CD14-positive monocyte (primary cell): ENCODE measurements at regions not wholly inside any gene's neighbourhood (a gene's known extent, or its start where the extent isn't known, plus 50 kb on each side); places are given as distances from the start of the nearest gene placed in this dataset.

Source experiments
- DNase-seq, 3 donors: peaks; one replicate each; pipeline ENCODE4 v3.0.0-alpha.2; 2011 to 2022
- H2AFZ ChIP-seq: 2 replicates; pipeline ENCODE4 v1.6.0; 2012; ENCODE audit warnings: mild to moderate bottlenecking, low read depth, low read length, inconsistent platforms; ENCODE audit not compliant: insufficient read depth, poor library complexity, severe bottlenecking
- H3K27ac ChIP-seq, 2 donors: 1 replicate in 1 of 2; 2 replicates in 1 of 2; pipeline ENCODE4 v1.5.1; 2012 to 2013; ENCODE audit warnings: low read length in 2 of 2, control low read depth in 1 of 2, inconsistent platforms in 1 of 2, low read depth in 1 of 2, mild to moderate bottlenecking in 1 of 2
- H3K27me3 ChIP-seq, 2 donors: one replicate each; pipeline versions ENCODE4 v1.6.0 to v1.6.1; 2011 to 2013; ENCODE audit warnings: low read length in 2 of 2; ENCODE audit not compliant: control insufficient read depth in 2 of 2, insufficient read depth in 2 of 2
- H3K36me3 ChIP-seq, 2 donors: replicated peaks in 1 of 2; 1 replicate in 1 of 2; 2 replicates in 1 of 2; pipeline versions ENCODE4 v1.5.1 to v1.6.1; 2012 to 2013; ENCODE audit warnings: low read length in 2 of 2, control low read depth in 1 of 2, inconsistent platforms in 1 of 2, mild to moderate bottlenecking in 1 of 2; ENCODE audit not compliant: insufficient read depth in 2 of 2, control insufficient read depth in 1 of 2
- H3K4me1 ChIP-seq, 2 donors: 1 replicate in 1 of 2; 2 replicates in 1 of 2; pipeline versions ENCODE4 v1.5.1 to v1.6.1; 2012 to 2013; ENCODE audit warnings: low read length in 2 of 2, control low read depth in 1 of 2, inconsistent platforms in 1 of 2, mild to moderate bottlenecking in 1 of 2, moderate library complexity in 1 of 2; ENCODE audit not compliant: insufficient read depth in 2 of 2, control insufficient read depth in 1 of 2
- H3K4me2 ChIP-seq: replicated peaks from 2 replicates; pipeline ENCODE3; 2012; ENCODE audit warnings: low read length, moderate library complexity, mild to moderate bottlenecking; ENCODE audit not compliant: poor library complexity, severe bottlenecking; ENCODE audit errors: extremely low read depth
- H3K4me3 ChIP-seq, 3 experiments: fragments of 200-600 bp in 1 of 3; sonication (generic) in 1 of 3; replicated peaks in 1 of 3; 1 replicate in 2 of 3; 2 replicates in 1 of 3; pipeline ENCODE4 v1.5.1; 2011 to 2013; ENCODE audit warnings: low read length in 3 of 3, mild to moderate bottlenecking in 3 of 3, control low read depth in 2 of 3, low read depth in 2 of 3, inconsistent platforms in 1 of 3, moderate library complexity in 1 of 3
- H3K79me2 ChIP-seq: 2 replicates; pipeline ENCODE4 v1.6.0; 2012; ENCODE audit warnings: mild to moderate bottlenecking, control low read depth, inconsistent platforms, low read length, moderate library complexity; ENCODE audit not compliant: insufficient read depth
- H3K9ac ChIP-seq: 2 replicates; pipeline ENCODE4 v1.6.0; 2017; ENCODE audit warnings: low read length, mild to moderate bottlenecking; ENCODE audit not compliant: insufficient read depth, poor library complexity, severe bottlenecking
- H3K9me3 ChIP-seq, 2 donors: replicated peaks in 1 of 2; 1 replicate in 1 of 2; 2 replicates in 1 of 2; pipeline versions ENCODE4 v1.5.1 to v1.6.1; 2012 to 2013; ENCODE audit warnings: low read length in 2 of 2, control low read depth in 1 of 2; ENCODE audit not compliant: control insufficient read depth in 1 of 2, insufficient read depth in 1 of 2
- H4K20me1 ChIP-seq: 2 replicates; pipeline ENCODE4 v1.6.0; 2012; ENCODE audit warnings: mild to moderate bottlenecking, low read length, control low read depth, moderate library complexity; ENCODE audit not compliant: insufficient read depth
- H3K27ac Mint-ChIP-seq, 7 donors: one replicate each; pipeline ENCODE4 v1.8.0; 2020; ENCODE audit warnings: mild to moderate bottlenecking in 7 of 7, mixed read lengths in 7 of 7, moderate library complexity in 6 of 7, inconsistent platforms in 2 of 7
- H3K27me3 Mint-ChIP-seq, 3 donors: one replicate each; pipeline ENCODE4 v1.8.0; 2021 to 2022; ENCODE audit warnings: low read depth in 3 of 3, mild to moderate bottlenecking in 3 of 3, mixed read lengths in 3 of 3, moderate library complexity in 3 of 3, inconsistent platforms in 1 of 3
- H3K36me3 Mint-ChIP-seq, 2 donors: one replicate each; pipeline ENCODE4 v1.8.0; 2020; ENCODE audit warnings: mixed read lengths in 2 of 2, inconsistent platforms in 1 of 2, mild to moderate bottlenecking in 1 of 2
- H3K4me1 Mint-ChIP-seq: one replicate; pipeline ENCODE4 v1.8.0; 2020; ENCODE audit warnings: mild to moderate bottlenecking, mixed read lengths
- H3K4me3 Mint-ChIP-seq, 2 donors: one replicate each; pipeline ENCODE4 v1.8.0; 2020; ENCODE audit warnings: mild to moderate bottlenecking in 2 of 2, mixed read lengths in 2 of 2, moderate library complexity in 1 of 2
- H3K9me3 Mint-ChIP-seq, 7 donors: one replicate each; pipeline ENCODE4 v1.8.0; 2020 to 2022; ENCODE audit warnings: mixed read lengths in 7 of 7, mild to moderate bottlenecking in 6 of 7, moderate library complexity in 6 of 7, inconsistent platforms in 2 of 7
- CTCF ChIP-seq: fragments of 200-600 bp; IDR thresholded peaks from one replicate; pipeline ENCODE4 v1.8.0; 2022; ENCODE audit warnings: antibody characterized with exemption, mild to moderate bottlenecking
- WGBS: methylation state at CpG from one replicate; pipeline ENCODE4 v1.1.5; 2013; ENCODE audit warnings: missing lambda C conversion rate; ENCODE audit not compliant: insufficient coverage; 5-methylcytosine and 5-hydroxymethylcytosine counted together
- intact Hi-C, 2 donors: fragments of 100-400 bp; cut with micrococcal nuclease; formaldehyde crosslinking; loops; one replicate each; pipeline versions ENCODE4 v1.15.0 to v1.15.1; 2023

GRCh38 chr22:49305966-49306631 is 521.6 kb downstream of the BRD1 start:
- no peak for TF ChIP-seq CTCF
- H3K27me3 Mint-ChIP-seq: peaks cover 7 to 13% (median 9%) of the 10 kb centered on the region in 3 donors
- Histone ChIP-seq H3K4me2 (no peak overlapping the region), H3K4me3 (no peak overlapping the region), H2AFZ (no peak overlapping the region), H3K79me2 (no peaks in the 10 kb centered on the region), H3K27ac (no peak overlapping the region), H4K20me1 (no peaks in the 10 kb centered on the region), H3K9me3 (no peaks in the 10 kb centered on the region), H3K36me3 (no peaks in the 10 kb centered on the region), H3K9ac (no peak overlapping the region), H3K27me3 (peaks cover 0 to 4% of the 10 kb centered on the region in 2 donors), H3K4me1 (no peaks in the 10 kb centered on the region)
- H3K4me3 Mint-ChIP-seq: no peak overlapping the region
- intact Hi-C loops: no loop called here
- peaks cover 0 to 2% (median 0%) of the 10 kb centered on the region in 7 donors for H3K9me3 Mint-ChIP-seq
- H3K4me1 Mint-ChIP-seq: no peaks in the 10 kb centered on the region
- no peaks in the 10 kb centered on the region for H3K36me3 Mint-ChIP-seq
- WGBS: 76% methylated on average over 11 of the region's 18 CpGs
- no peak for DNase-seq
- no peak overlapping the region for H3K27ac Mint-ChIP-seq

DNA sequence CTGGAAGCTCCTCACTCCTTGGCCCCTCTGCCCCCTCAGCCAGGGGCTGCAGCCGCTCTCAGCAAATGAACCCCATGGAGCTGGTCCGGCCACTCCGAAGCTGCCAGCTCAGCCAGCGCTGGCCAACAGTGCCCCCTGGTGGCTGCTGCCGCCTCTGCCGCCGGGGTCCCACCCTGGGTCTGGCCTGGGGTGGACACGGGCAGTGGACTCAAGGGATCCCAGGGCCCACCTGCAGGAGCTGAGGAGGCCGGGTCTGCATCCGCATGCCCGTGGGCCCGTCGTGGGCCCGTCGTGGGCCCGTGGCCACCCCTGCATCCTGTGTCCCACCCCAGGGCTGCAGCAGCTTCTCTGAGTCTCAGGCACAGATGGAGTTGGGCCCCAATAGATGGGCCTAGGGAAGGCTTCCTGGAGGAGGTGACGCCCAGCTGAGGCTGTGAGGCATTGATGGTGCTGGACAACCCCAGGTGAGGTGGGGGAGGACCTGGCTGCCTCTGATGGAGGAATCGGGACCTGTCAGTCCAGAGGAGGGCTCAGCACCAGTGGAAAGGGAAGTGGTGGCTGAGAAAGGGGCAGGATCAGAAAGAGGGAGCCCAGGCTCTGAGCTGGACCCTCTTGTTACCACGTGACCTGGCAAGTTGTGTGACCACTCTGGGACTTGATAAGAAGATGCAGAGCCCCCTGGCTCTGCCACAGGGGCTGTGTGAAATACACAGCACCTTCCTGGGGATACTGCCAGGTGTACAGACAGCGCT is 522.3 kb downstream of the BRD1 start:
- no peak overlapping the region for H3K27ac ChIP-seq
- WGBS: 13% methylated on average over 20 of the region's 20 CpGs
- no peaks in the 10 kb centered on the region for H4K20me1 ChIP-seq
- peak; percentile 90 for TF ChIP-seq CTCF
- no peaks in the 10 kb centered on the region for H3K4me1 ChIP-seq
- H3K4me3 ChIP-seq: no peak overlapping the region
- no peak overlapping the region for H3K4me2 ChIP-seq
- Mint-ChIP-seq H3K4me3 (no peak overlapping the region), H3K27ac (no peak overlapping the region), H3K4me1 (no peaks in the 10 kb centered on the region), H3K27me3 (peaks cover 7 to 11% (median 11%) of the 10 kb centered on the region in 3 donors), H3K9me3 (peaks cover 0 to 2% (median 0%) of the 10 kb centered on the region in 7 donors), H3K36me3 (no peaks in the 10 kb centered on the region)
- intact Hi-C loops: no loop called here
- no peaks in the 10 kb centered on the region for H3K36me3 ChIP-seq
- peak; percentile 7 to 23 (median 14) for DNase-seq
- H2AFZ ChIP-seq: no peak overlapping the region
- no peaks in the 10 kb centered on the region for H3K79me2 ChIP-seq
- H3K9ac ChIP-seq: no peak overlapping the region
- peaks cover 0 to 4% of the 10 kb centered on the region in 2 donors for H3K27me3 ChIP-seq
- H3K9me3 ChIP-seq: no peaks in the 10 kb centered on the region
